Progenitor cell of endocrine pancreas (in vitro differentiated cells): ENCODE measurements at regions not wholly inside any gene's neighbourhood (a gene's known extent, or its start where the extent isn't known, plus 50 kb on each side); places are given as distances from the start of the nearest gene placed in this dataset.
A peak's percentile ranks its signal among the peaks of the same experiment; 100 is the strongest.

ENCODE experiments used
- DNase-seq: peaks from one replicate; pipeline ENCODE4 v3.0.0; 2021; ENCODE audit warnings: low spot score; ENCODE audit not compliant: unreplicated experiment
- H3K27ac Mint-ChIP-seq: 2 replicates; pipeline ENCODE4 v1.8.0; 2021; ENCODE audit warnings: mild to moderate bottlenecking, moderate library complexity, mixed read lengths
- H3K27me3 Mint-ChIP-seq: 2 replicates; pipeline ENCODE4 v1.8.0; 2021; ENCODE audit warnings: mixed read lengths
- H3K36me3 Mint-ChIP-seq: 2 replicates; pipeline ENCODE4 v1.8.0; 2022; ENCODE audit warnings: mixed read lengths; ENCODE audit not compliant: insufficient read depth
- H3K4me1 Mint-ChIP-seq: 2 replicates; pipeline ENCODE4 v1.8.0; 2021; ENCODE audit warnings: low read depth, mixed read lengths
- H3K4me3 Mint-ChIP-seq: 2 replicates; pipeline ENCODE4 v1.8.0; 2021; ENCODE audit warnings: low read depth, mild to moderate bottlenecking, moderate library complexity, mixed read lengths
- H3K9me3 Mint-ChIP-seq: 2 replicates; pipeline ENCODE4 v1.8.0; 2021; ENCODE audit warnings: low read depth, mixed read lengths
- CTCF ChIP-seq: fragments of 200-600 bp; sonication (generic); IDR thresholded peaks from one replicate; pipeline ENCODE4 v1.5.0; 2021; ENCODE audit warnings: antibody characterized with exemption, mild to moderate bottlenecking; ENCODE audit not compliant: unreplicated experiment

- Mint-ChIP-seq H3K4me3 (no peak overlapping the region), H3K9me3 (no peaks in the 10 kb centered on the region), H3K4me1 (peaks cover 10% of the 10 kb centered on the region), H3K27ac (peak overlapping the region; percentile 4), H3K36me3 (no peaks in the 10 kb centered on the region), H3K27me3 (no peaks in the 10 kb centered on the region)
- no peak for TF ChIP-seq CTCF
- DNase-seq = no peak
These were observed 224.6 kb upstream of the FOXQ1 start for GRCh38 chr6:1087154-1087843.

- no peak for TF ChIP-seq CTCF
- Mint-ChIP-seq H3K27ac (peak overlapping the region; percentile 4), H3K36me3 (no peaks in the 10 kb centered on the region), H3K4me1 (peaks cover 11% of the 10 kb centered on the region), H3K27me3 (no peaks in the 10 kb centered on the region), H3K4me3 (no peak overlapping the region), H3K9me3 (no peaks in the 10 kb centered on the region)
- DNase-seq = no peak
These were observed 225.3 kb upstream of the FOXQ1 start for GRCh38 chr6:1086446-1087153.

DNA sequence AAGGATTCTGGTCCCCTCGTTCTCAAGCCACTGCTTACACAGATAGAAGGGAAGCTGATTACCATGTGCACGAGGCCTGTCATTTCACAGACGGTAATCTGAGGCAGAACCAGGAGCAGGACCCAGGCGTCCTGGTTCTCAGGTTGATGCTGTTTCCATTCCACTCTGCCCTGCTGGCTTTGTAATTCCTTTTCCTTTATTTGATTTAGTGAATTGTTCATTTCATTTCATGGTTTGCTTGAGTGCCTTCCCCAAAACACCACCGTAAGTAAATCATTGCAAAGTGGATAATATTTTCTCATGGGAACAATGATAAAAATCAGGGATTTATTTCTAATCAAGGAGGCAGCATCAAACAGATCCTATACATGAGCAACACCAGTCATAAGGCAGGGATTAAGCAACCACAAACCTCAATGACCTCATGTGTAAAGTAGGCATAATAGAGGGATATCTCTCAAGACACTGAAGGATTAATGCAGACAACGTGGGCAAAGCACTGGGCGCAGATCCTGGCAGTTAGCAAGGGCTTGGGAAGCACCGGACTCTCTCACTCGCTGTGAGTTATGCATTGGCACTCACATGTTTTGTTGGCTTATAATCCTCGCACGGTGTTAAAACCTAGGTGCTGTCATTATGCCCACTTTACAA, 229.5 kb upstream of the FOXQ1 start:
- H3K4me3 Mint-ChIP-seq = no peak overlapping the region
- no peaks in the 10 kb centered on the region for H3K36me3 Mint-ChIP-seq
- no peak for DNase-seq
- no peak overlapping the region for H3K27ac Mint-ChIP-seq
- H3K9me3 Mint-ChIP-seq = no peaks in the 10 kb centered on the region
- TF ChIP-seq CTCF = no peak
- H3K27me3 Mint-ChIP-seq = no peaks in the 10 kb centered on the region
- H3K4me1 Mint-ChIP-seq = peaks cover 23% of the 10 kb centered on the region

GRCh38 chr6:1081551-1082284, 230.2 kb upstream of the FOXQ1 start:
- Mint-ChIP-seq H3K9me3 (no peaks in the 10 kb centered on the region), H3K4me1 (peaks cover 22% of the 10 kb centered on the region), H3K36me3 (no peaks in the 10 kb centered on the region), H3K27ac (no peak overlapping the region), H3K27me3 (no peaks in the 10 kb centered on the region), H3K4me3 (no peak overlapping the region)
- DNase-seq = no peak
- TF ChIP-seq CTCF = no peak
